RWPE1 (cell line): ENCODE measurements at regions not wholly inside any gene's neighbourhood (a gene's known extent, or its start where the extent isn't known, plus 50 kb on each side); places are given as distances from the start of the nearest gene placed in this dataset.

Experiments
- CTCF ChIA-PET: fragments of 350-600 bp; sonication (Branson Sonifier 250); formaldehyde crosslinking; extraction: SDS; loops from one replicate; lab custom pipeline; 2021; lab: Yijun Ruan, JAX
- POLR2A ChIA-PET: fragments of 400-600 bp; formaldehyde crosslinking; extraction: SDS; loops from one replicate; lab custom pipeline; 2020; ENCODE audit warnings: antibody characterized with exemption; ENCODE audit not compliant: low non-redundant PET; lab: Yijun Ruan, JAX
- DNase-seq: peaks from one replicate; pipeline ENCODE4 v3.0.0; 2012; ENCODE audit warnings: low spot score
- H3K27ac ChIP-seq: fragments of 450-650 bp; 2 replicates; pipeline ENCODE4 v1.5.1; 2017
- TF ChIP-seq, protein P1 (sequence below): fragments of 450-650 bp; conservative IDR thresholded peaks from 2 replicates; pipeline ENCODE4 v1.5.1; 2017; ENCODE audit warnings: low read depth, mild to moderate bottlenecking

DNA sequence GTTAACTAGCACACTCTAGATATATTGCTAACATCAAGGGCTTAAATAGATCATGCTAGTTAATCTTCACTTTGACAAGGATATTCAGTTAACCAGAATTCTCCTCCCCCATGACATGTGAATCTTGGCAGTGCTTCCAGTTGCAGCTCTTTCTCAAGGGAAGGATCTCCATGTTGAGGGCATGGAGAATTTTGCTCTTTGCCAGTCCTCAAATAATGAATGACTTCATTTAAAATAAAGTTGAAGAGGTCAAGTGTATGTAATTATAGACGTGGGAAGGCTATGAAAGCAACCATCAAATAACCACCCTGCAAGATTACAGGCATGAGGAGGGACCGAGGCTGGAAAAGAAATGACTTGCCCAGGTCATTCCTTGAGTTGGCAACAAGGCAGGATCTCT is 87.3 kb upstream of the CPEB2 start:
- TF ChIP-seq, protein P1, sequence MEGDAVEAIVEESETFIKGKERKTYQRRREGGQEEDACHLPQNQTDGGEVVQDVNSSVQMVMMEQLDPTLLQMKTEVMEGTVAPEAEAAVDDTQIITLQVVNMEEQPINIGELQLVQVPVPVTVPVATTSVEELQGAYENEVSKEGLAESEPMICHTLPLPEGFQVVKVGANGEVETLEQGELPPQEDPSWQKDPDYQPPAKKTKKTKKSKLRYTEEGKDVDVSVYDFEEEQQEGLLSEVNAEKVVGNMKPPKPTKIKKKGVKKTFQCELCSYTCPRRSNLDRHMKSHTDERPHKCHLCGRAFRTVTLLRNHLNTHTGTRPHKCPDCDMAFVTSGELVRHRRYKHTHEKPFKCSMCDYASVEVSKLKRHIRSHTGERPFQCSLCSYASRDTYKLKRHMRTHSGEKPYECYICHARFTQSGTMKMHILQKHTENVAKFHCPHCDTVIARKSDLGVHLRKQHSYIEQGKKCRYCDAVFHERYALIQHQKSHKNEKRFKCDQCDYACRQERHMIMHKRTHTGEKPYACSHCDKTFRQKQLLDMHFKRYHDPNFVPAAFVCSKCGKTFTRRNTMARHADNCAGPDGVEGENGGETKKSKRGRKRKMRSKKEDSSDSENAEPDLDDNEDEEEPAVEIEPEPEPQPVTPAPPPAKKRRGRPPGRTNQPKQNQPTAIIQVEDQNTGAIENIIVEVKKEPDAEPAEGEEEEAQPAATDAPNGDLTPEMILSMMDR = no peak
- H3K27ac ChIP-seq = no peak overlapping the region
- DNase-seq = no peak
- ChIA-PET POLR2A (no interaction called here), CTCF (interaction anchor here (0.5 kb wide), 1 partner anchor 1930 kb away, joined by 3 read pairs; no protein-coding TSS in a partner anchor)

DNA sequence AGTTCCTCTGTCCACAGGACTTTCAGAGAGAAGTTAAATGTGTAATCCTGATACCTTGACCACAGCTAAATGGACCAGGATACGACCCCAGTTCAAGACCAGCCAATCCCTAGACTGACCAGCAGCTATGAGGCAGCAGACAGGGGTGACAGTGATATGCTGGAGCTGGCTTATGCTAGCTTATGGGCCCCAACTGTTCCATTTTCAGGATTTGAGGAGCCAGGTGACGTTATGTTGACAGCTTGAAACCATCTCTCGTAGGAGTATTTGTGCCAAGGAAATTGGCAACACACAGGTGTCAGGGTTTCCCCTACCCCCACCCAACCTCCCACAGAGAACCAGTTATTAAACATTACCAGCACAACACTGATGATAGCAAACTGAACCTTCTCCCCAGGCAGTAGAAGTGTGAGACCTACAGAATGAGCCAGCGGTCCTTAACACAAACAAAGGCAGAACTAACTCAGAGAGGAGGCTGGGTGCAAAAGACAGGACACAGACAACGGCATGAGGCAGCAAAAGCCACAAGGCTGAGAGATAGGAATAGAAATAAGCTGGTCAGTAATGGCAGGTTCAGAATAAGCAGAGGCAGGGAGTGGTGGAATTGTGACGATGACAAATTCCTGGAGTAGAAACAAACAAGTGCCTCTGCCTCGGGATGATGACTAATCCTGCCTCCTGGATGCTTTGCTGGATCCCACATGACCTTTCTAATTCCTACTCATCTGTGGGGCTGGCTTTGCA is 85.6 kb upstream of the CPEB2 start:
- TF ChIP-seq, protein P1 = no peak
- no peak overlapping the region for H3K27ac ChIP-seq
- POLR2A ChIA-PET = no interaction called here
- peak; percentile 24 for DNase-seq
- CTCF ChIA-PET = no interaction called here

DNA sequence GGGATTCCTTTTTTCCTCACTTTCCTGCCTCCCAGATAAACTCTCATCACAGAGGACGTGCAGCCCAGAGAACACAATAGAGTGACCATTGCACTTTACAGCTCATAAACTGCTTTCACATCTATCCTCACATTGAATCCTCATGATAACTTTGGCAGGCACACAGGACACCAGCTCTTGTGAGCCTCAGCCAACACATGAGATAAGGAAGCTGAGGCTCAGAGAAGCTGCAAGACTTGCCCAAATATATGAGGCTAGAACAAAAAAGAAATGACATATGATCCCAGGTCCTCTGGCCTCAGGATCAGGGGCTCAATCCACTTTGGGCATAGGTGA is 85.0 kb upstream of the CPEB2 start:
- POLR2A ChIA-PET = no interaction called here
- no peak overlapping the region for H3K27ac ChIP-seq
- TF ChIP-seq, protein P1 = no peak
- CTCF ChIA-PET = no interaction called here
- no peak for DNase-seq

DNA sequence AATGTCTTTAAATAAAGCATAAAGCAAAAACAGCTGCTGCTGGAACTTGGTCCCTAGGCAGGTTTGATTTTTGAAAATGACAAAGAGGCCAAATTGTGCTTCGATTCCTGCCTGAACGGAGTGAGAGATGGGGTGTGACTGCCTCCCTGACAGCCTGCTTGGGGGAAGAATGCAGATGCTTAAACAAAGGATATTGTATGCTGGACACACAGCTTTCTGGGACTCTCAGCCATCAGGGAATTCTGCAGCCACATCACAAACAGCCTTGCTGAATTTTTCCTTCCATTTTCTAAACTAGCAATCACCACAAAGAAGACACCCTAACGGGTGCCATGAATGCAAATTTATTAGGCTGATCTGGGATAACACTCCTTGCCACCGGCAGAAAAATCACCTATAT is 83.9 kb upstream of the CPEB2 start:
- POLR2A ChIA-PET = no interaction called here
- no peak overlapping the region for H3K27ac ChIP-seq
- CTCF ChIA-PET = no interaction called here
- TF ChIP-seq, protein P1 = no peak
- no peak for DNase-seq

DNA sequence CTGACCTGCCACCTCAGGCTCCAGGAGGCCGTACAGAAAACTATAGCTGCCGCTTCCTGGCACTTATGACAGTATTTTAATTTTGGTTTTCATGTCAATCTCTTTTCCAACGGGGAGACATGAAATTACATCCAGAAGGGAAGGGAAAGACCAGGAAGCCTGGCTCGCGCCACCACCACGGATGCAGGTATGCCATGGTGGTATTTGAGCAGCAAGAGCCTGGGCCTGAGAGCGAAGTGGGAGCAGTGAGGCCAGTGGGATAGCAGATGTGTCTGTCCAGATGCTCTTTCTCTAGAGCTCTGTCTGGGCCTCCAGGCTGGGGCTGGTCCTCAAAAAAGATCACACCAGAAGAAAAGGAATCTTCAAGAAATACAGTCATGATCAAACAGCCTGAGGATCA is 82.5 kb upstream of the CPEB2 start:
- H3K27ac ChIP-seq = no peak overlapping the region
- TF ChIP-seq, protein P1 = no peak
- POLR2A ChIA-PET = no interaction called here
- no peak for DNase-seq
- CTCF ChIA-PET = no interaction called here

DNA sequence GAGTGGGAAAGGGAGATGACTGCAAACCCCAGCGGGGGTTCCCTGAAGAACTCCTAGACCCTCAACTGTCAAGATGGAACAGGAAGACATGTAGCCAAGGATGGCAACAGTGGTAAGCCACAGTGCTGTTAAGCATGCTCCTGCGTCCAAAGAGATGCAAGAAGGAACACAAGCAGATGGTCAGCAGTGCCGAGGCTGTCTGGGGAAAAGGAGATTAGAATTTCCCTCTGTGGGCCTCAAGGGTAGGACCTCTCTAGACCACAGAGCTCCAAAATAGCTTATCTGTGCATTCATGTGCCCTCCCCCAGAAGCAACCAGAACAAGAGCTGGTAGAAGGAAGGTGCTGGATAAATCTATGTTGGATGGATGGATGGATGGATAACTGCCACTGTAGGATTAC is 82.0 kb upstream of the CPEB2 start:
- CTCF ChIA-PET = no interaction called here
- POLR2A ChIA-PET = no interaction called here
- TF ChIP-seq, protein P1 = no peak
- DNase-seq = no peak
- no peak overlapping the region for H3K27ac ChIP-seq
